Fibroblast of skin of left quadriceps (primary cell): ENCODE measurements at regions not wholly inside any gene's neighbourhood (a gene's known extent, or its start where the extent isn't known, plus 50 kb on each side); places are given as distances from the start of the nearest gene placed in this dataset.

ENCODE experiments used
- DNase-seq, 2 experiments: peaks; one replicate each; pipeline ENCODE4 v3.0.0-alpha.2; 2013; ENCODE audit warnings: low read depth in 2 of 2

GRCh38 chr17:12376276-12376675 lies 289.4 kb upstream of the MYOCD start:
- DNase-seq, result no peak

DNA sequence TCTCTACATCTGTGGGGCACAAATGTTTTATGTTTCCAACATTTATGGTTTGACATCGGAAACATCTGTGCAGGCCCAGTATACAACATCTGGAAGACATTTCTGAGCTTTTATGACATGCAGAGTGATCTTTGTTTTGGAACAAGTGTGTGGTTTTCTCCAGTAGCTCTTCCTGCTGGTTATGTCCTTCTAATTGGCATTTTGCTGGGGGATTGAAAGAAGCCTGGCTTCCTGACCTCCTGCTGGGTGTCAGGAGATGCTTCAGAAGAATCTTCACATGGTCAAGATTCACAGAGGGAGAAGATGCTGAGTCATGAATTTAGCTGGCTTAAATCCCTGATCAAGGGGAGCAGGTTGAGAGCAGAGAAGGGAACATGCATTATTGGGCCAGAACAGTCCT lies 279.5 kb upstream of the MYOCD start:
- peak; percentile 76 to 79 for DNase-seq

GRCh38 chr17:12388226-12388625 lies 277.5 kb upstream of the MYOCD start:
- DNase-seq, result peak; percentile 44 to 48

DNA sequence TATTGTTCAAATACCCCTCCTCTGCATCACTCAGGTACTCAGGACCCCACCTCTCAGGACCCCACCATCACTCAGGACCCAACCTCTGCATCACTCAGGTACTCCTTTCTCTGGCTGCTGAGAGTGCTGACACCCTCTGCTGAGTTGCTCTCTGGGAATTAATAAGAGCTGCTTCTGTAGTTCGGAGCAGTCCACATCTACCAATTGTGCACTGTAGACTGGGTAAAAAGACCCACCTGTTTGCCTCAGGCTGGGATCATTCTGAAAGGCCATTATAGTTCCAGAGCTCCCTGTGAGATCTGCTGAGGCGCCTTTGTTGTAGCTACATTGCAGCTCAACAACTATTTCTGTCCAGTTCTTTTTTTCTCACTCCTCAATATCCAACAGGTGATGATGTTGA lies 276.3 kb upstream of the MYOCD start:
- no peak for DNase-seq

DNA sequence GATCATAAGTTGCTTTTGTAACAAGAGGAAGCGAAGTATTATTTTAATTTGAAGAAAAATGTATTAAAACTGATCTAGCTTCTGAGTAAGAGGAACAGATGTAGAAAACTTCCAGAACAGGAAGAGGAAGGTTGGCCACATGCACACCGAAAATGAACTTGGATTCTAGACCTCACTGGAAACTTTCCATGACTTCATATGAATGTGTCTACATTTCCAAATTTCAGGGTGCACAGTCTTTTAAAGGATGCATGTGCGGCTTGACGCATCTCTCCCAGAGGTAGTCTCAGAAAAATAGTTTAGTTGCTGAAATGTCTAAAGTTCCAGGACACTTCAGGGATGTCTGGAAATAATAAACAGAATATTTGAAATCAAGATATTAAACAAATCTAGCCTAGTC lies 275.1 kb upstream of the MYOCD start:
- DNase-seq, result no peak

DNA sequence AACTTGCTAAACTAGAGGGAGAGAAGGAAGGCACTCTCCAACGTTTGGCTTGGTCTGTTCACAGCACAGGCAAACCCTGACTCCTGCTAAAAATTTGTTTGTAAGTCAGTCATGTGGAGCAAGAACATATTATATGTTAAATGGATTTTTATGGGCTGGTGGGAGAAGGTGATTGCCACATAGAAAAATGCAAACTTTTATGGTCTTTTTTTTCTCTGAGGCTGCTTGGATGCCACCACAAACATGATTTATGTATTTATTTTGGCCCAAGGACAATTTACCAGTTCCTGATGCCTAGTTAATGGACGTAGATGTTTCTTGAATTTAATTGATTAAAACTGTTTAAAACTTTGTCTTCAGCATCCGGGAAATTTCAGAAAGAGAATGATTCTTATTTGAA lies 274.2 kb upstream of the MYOCD start:
- DNase-seq, result peak in 1 of 2 experiments; percentile 21

DNA sequence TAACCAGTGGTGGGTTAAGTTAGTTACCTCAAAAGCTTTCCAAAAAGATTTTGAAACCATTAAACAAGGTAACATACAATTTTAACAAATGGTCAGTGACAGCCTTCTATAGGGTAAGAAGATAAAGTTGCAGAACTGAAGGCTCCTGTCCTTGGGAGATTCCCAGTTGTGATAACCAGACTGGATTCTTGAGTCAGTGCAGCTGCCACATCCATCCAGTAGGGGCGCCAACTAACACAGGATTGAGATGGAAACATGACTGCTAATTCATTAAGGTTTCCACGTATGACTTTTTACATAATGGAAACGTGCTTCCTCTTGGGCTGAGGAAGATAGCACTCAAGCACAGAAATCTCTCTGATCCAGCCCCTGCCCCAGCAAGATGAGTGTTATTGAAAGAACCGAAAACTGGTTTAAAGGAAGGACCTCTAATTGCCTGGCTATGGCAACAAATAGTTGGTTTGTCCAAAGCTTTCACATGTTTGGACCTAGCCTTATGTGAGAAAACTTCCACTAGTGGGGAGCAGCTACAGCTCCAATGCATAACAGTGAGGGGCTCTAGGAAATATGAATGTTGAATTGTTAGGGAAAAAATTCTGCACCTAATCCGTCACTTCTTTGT lies 269.8 kb upstream of the MYOCD start:
- DNase-seq, result no peak

- DNase-seq, result peak; percentile 30 to 31
These were observed 267.1 kb upstream of the MYOCD start for GRCh38 chr17:12398441-12399051.

GRCh38 chr17:12402963-12403622 lies 262.6 kb upstream of the MYOCD start:
- DNase-seq, result peak; percentile 60 to 63

- no peak for DNase-seq
These were observed 261.8 kb upstream of the MYOCD start for GRCh38 chr17:12403881-12404398.

- DNase-seq, result peak in 1 of 2 experiments; percentile 22
These were observed 259.0 kb upstream of the MYOCD start for GRCh38 chr17:12406623-12407215.

- no peak for DNase-seq
These were observed 258.0 kb upstream of the MYOCD start for GRCh38 chr17:12407495-12408252.

DNA sequence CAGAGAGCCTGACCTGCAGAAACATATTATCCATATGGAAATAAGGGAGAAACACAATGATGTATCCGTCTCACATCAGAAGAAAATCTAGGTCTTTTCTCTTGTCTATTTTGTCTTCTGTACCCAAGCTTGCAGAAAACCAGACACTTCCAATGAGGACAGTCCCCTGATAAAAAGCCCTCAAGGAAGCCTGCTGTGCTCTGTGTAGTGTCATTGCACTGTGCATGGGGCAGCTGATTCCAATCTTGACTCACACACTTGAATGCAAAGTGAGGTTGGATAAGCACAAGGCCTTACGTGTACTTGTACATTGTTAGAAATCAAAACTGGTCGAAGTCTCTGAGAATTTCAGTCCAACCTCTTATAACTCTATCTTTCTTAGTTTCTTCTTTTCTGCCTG lies 256.6 kb upstream of the MYOCD start:
- no peak for DNase-seq

- DNase-seq, result no peak
These were observed 255.0 kb upstream of the MYOCD start for GRCh38 chr17:12410717-12411116.

DNA sequence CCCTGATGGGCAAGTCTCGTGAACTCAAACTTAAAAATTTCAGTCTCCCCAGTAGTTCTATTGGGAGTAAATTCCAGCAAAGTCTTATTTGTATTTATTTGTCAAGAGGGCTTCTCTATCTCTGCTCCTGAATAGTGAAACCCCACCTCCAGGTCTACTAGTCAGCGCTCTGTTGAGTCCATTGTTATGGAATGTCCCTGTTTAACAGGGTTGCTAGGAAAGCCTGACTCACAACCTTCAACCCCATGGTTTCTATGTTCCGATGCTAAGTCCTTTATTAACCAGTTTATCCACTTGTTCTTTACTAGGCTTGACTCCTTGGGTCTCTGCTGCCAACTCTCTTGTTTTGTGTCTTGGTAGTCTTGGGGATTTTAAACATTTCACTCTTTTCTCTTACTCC lies 250.7 kb upstream of the MYOCD start:
- DNase-seq, result no peak

DNA sequence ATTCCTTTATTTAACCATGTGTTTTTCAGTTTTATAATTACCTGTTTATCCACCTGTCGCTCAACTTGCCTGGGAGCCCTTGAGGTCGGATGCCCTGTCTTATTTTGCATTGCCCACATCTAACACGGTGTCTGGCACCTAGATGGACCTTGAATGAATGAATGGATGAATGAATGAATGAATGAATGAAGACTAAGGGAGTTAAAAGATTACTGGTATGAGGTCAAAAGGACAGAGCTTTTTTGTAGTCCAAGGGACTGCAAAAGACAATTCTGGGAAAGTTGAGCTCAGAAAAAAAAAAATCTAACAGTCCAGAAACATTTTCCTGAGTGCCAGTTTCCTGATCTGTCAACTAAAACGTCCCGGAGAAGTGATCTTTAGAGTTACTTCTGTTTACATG lies 244.6 kb upstream of the MYOCD start:
- DNase-seq, result no peak

GRCh38 chr17:12421646-12422306 lies 243.9 kb upstream of the MYOCD start:
- no peak for DNase-seq

DNA sequence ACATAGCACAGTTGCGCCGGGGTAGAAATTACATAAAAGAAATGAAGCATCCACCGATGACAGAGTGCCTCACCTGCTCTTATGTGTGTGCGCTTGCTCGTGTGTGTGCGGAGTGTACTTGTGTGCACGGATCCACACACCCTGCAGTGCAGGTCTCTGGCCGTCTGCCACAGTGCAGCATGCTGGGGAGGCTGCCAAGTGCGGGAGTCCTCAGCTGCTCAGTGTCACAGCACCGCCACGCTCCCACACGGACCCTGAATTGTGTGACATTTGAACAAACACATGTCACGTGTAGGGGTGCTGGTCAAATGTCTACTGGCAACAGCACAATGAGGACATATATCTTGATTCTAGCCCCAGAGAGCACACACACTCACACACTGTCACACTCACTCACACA lies 243.0 kb upstream of the MYOCD start:
- no peak for DNase-seq

GRCh38 chr17:12423337-12423736 lies 242.4 kb upstream of the MYOCD start:
- DNase-seq, result no peak

- DNase-seq, result no peak
These were observed 236.6 kb upstream of the MYOCD start for GRCh38 chr17:12429116-12429515.

GRCh38 chr17:12431188-12431587 lies 234.5 kb upstream of the MYOCD start:
- no peak for DNase-seq
